ENCODE measurements at regions not wholly inside any gene's neighbourhood (a gene's known extent, or its start where the extent isn't known, plus 50 kb on each side); places are given as distances from the start of the nearest gene placed in this dataset.
A peak's percentile ranks its signal among the peaks of the same experiment; 100 is the strongest.

GRCh38 chr9:109913461-109913810 is 133.4 kb downstream of the PALM2AKAP2 start:
- no peak for DNase-seq

GRCh38 chr9:109914280-109915027 is 134.5 kb downstream of the PALM2AKAP2 start:
- no peak for DNase-seq

GRCh38 chr9:109916316-109916715 is 136.3 kb downstream of the PALM2AKAP2 start:
- no peak for DNase-seq

GRCh38 chr9:109918339-109919163 is 138.6 kb downstream of the PALM2AKAP2 start:
- peak; percentile 74 for DNase-seq

- DNase-seq: no peak
Observed at GRCh38 chr9:109919736-109920408, 139.9 kb downstream of the PALM2AKAP2 start.

GRCh38 chr9:109922617-109923470 is 142.8 kb downstream of the PALM2AKAP2 start:
- no peak for DNase-seq

- no peak for DNase-seq
Observed at GRCh38 chr9:109923471-109923760, 143.4 kb downstream of the PALM2AKAP2 start.

GRCh38 chr9:109923806-109924205 is 143.8 kb downstream of the PALM2AKAP2 start:
- no peak for DNase-seq

- DNase-seq: no peak
Observed at GRCh38 chr9:109925799-109926198, 145.8 kb downstream of the PALM2AKAP2 start.

- DNase-seq: no peak
Observed at GRCh38 chr9:109926421-109926869, 146.4 kb downstream of the PALM2AKAP2 start.

- DNase-seq: no peak
Observed at GRCh38 chr9:109931623-109932022, 151.6 kb downstream of the PALM2AKAP2 start.

- no peak for DNase-seq
Observed at GRCh38 chr9:109934136-109934856, 154.3 kb downstream of the PALM2AKAP2 start.

- no peak for DNase-seq
Observed at GRCh38 chr9:109934857-109935215, 154.8 kb downstream of the PALM2AKAP2 start.

GRCh38 chr9:109935406-109936087 is 155.5 kb downstream of the PALM2AKAP2 start:
- DNase-seq: no peak

- DNase-seq: no peak
Observed at GRCh38 chr9:109937861-109938453, 158.0 kb downstream of the PALM2AKAP2 start.

- no peak for DNase-seq
Observed at GRCh38 chr9:109939698-109940342, 159.8 kb downstream of the PALM2AKAP2 start.

- no peak for DNase-seq
Observed at GRCh38 chr9:109940561-109940960, 160.6 kb downstream of the PALM2AKAP2 start.

- DNase-seq: no peak
Observed at GRCh38 chr9:109941771-109942170, 161.8 kb downstream of the PALM2AKAP2 start.

GRCh38 chr9:109945573-109945972 is 165.6 kb downstream of the PALM2AKAP2 start:
- DNase-seq: no peak

GRCh38 chr9:109948453-109948852 is 168.5 kb downstream of the PALM2AKAP2 start:
- DNase-seq: no peak
